Muscle of leg (tissue), 3 donors: ENCODE measurements at regions not wholly inside any gene's neighbourhood (a gene's known extent, or its start where the extent isn't known, plus 50 kb on each side); places are given as distances from the start of the nearest gene placed in this dataset.
"Not testable (repeated sequence)": the region's sequence is repeated elsewhere in the genome, so short reads cannot be mapped to it uniquely, and the experiment has no call there.

Experiments
- DNase-seq: peaks from one replicate; pipeline ENCODE4 v3.0.0; 2013
- H3K27ac ChIP-seq: one replicate; pipeline ENCODE4 v1.5.1; 2013; ENCODE audit warnings: mild to moderate bottlenecking, low read length, control low read depth
- H3K27me3 ChIP-seq: one replicate; pipeline ENCODE4 v1.6.1; 2013; ENCODE audit warnings: low read length; ENCODE audit not compliant: control insufficient read depth, insufficient read depth
- H3K36me3 ChIP-seq: one replicate; pipeline ENCODE4 v1.6.1; 2013; ENCODE audit warnings: low read length; ENCODE audit not compliant: control insufficient read depth, insufficient read depth
- H3K4me1 ChIP-seq: one replicate; pipeline ENCODE4 v1.6.1; 2013; ENCODE audit warnings: low read length; ENCODE audit not compliant: control insufficient read depth, insufficient read depth
- H3K4me3 ChIP-seq: one replicate; pipeline ENCODE4 v1.5.1; 2013; ENCODE audit warnings: low read length, control low read depth
- H3K9me3 ChIP-seq: replicated peaks from 2 replicates; pipeline ENCODE4 v1.6.1; 2013; ENCODE audit warnings: low read depth, low read length; ENCODE audit not compliant: control insufficient read depth
- WGBS: methylation state at CpG from one replicate; pipeline ENCODE4 v1.1.5; 2013; ENCODE audit warnings: missing lambda C conversion rate; ENCODE audit not compliant: insufficient coverage; 5-methylcytosine and 5-hydroxymethylcytosine counted together

DNA sequence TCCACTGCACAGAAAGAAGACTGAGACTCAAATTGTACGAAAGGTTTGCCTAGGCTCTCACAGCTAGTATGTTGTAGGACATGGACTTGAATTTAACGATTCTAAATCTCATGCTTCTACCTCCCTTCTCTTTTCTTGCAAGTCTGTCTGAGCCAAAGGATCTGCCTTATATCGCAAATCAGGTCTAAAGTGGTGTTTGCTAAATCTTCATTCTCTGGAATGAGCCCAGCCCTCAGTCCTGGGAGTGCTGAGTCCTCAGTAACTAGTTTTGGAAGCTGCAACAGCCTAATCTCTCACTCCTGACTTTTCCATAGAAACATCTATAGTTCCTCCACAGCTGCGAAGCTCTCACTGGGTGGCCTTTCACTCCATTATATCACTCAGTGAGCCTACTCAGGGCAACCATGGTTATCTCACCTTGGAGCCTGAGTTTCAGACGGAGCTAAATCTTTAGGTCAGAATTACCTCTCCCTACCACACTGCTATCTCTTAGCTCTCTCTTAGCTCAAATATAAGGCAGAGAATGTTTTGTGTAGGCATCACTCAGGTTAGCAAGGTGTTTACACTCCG is 575.5 kb upstream of the C16orf82 start:
- WGBS, result 65% methylated on average over 3 of the region's 6 CpGs
- peak; percentile 45 for DNase-seq
- H3K9me3 ChIP-seq, result no peaks in the 10 kb centered on the region
- no peaks in the 10 kb centered on the region for H3K36me3 ChIP-seq
- H3K27ac ChIP-seq, result no peak overlapping the region
- no peak overlapping the region for H3K4me3 ChIP-seq
- peaks cover 3% of the 10 kb centered on the region for H3K4me1 ChIP-seq
- H3K27me3 ChIP-seq, result no peaks in the 10 kb centered on the region

- DNase-seq, result no peak
- H3K4me1 ChIP-seq, result peaks cover 3% of the 10 kb centered on the region
- no peaks in the 10 kb centered on the region for H3K9me3 ChIP-seq
- no peaks in the 10 kb centered on the region for H3K27me3 ChIP-seq
- no peaks in the 10 kb centered on the region for H3K36me3 ChIP-seq
- H3K4me3 ChIP-seq, result no peak overlapping the region
- no peak overlapping the region for H3K27ac ChIP-seq
- 84% methylated on average over 3 of the region's 6 CpGs for WGBS
Observed at GRCh38 chr16:26491962-26492361, 574.8 kb upstream of the C16orf82 start.

DNA sequence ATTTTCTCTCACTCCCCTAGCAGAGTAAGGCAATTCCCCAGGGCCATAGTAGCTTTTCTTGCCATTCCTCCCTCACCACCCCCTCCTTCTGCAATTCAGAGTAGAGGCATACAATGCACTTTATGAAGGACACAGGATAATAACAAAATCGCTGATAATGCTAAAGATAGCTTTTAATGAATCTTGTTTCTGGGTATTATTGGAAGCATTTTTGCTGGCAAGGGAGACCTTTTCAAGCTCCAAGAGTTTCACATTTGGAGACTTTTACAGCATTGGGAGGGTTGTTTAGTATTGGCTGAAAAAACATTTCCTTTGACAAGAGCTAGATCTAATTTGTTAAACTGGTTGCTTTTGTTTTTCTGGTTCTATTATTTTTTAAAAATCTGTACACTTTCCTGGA is 573.0 kb upstream of the C16orf82 start:
- H3K27me3 ChIP-seq, result no peaks in the 10 kb centered on the region

DNA sequence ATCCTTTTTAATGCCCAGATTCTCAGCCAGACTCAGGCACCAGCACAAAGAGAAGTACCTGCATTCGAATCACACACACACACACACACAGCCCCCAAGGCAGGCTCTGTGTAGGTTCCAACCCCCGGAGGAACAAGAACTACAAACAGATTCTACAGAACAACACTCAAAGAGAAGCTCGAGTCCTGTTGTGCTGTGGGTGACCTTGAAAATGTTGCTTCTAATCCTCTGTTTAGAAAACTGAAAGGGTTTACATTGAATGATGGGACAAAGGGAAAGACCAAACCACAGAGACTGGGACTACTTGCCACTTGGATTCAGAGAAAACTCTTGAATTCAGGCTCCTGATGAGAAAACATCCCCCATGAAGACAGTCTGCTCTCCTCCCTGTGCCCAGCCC is 568.8 kb upstream of the C16orf82 start:
- Histone ChIP-seq H3K27ac (no peak overlapping the region), H3K4me3 (no peak overlapping the region), H3K4me1 (peaks cover 3% of the 10 kb centered on the region), H3K9me3 (no peaks in the 10 kb centered on the region), H3K27me3 (no peaks in the 10 kb centered on the region), H3K36me3 (no peaks in the 10 kb centered on the region)
- no CpG with 5 or more reads among the region's 3 CpGs for WGBS
- no peak for DNase-seq

More for the DNA sequence above, 573.0 kb upstream of the C16orf82 start:
- H3K36me3 ChIP-seq, result no peaks in the 10 kb centered on the region
- no peak overlapping the region for H3K27ac ChIP-seq
- DNase-seq, result peak; percentile 55
- no CpG with 5 or more reads among the region's 1 CpG for WGBS
- H3K9me3 ChIP-seq, result no peaks in the 10 kb centered on the region
- H3K4me1 ChIP-seq, result peaks cover 3% of the 10 kb centered on the region
- H3K4me3 ChIP-seq, result no peak overlapping the region

DNA sequence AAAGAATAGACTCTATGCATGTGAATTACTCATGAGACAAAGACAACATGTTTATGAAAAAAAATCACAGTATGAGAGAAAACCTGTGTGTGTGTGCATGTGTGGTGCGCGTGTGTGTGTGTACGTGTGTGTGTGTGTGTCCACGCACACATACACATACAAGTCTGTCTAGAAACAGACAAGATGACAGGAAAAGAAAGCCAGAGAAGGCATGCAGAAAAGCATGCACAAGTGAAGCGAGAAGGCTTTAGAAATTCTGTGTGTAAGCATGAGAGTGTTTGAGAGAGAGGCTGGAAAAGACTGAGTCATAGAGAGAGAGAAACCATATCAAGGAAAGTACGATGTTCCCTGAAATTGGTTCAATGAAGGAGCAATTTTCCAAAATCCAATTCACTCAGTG is 566.4 kb upstream of the C16orf82 start:
- no peaks in the 10 kb centered on the region for H3K4me1 ChIP-seq
- no peaks in the 10 kb centered on the region for H3K9me3 ChIP-seq
- H3K27ac ChIP-seq, result no peak overlapping the region
- H3K4me3 ChIP-seq, result no peak overlapping the region
- 40% methylated on average over 1 of the region's 6 CpGs for WGBS
- H3K27me3 ChIP-seq, result no peaks in the 10 kb centered on the region
- no peak for DNase-seq
- H3K36me3 ChIP-seq, result no peaks in the 10 kb centered on the region

- no peak overlapping the region for H3K4me3 ChIP-seq
- no peaks in the 10 kb centered on the region for H3K36me3 ChIP-seq
- no peaks in the 10 kb centered on the region for H3K4me1 ChIP-seq
- no peaks in the 10 kb centered on the region for H3K9me3 ChIP-seq
- H3K27me3 ChIP-seq, result no peaks in the 10 kb centered on the region
- no peak for DNase-seq
- no peak overlapping the region for H3K27ac ChIP-seq
Observed at GRCh38 chr16:26505496-26505895, 561.2 kb upstream of the C16orf82 start.

DNA sequence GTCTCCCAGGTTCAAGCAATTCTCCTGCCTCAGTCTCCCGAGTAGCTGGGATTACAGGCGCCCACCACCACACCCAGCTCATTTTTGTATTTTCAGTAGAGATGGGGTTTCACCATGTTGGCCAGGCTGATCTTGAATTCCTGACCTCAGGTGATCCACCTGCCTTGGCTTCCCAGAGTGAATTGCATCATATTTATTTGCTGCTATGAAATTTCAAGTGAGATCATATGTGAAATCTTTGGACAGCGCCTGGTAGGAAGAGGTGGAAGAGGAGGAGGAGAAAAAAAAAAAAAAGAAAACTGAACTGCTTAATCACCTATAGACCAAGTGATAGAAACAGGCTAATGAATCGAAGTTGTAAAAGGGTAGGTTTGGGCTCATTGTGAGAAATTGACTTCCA is 557.8 kb upstream of the C16orf82 start:
- no CpG with 5 or more reads among the region's 4 CpGs for WGBS
- not testable (repeated sequence) for H3K4me3 ChIP-seq, H3K4me1 ChIP-seq, H3K9me3 ChIP-seq, H3K27ac ChIP-seq, DNase-seq, H3K36me3 ChIP-seq, H3K27me3 ChIP-seq

- H3K4me1 ChIP-seq, result no peaks in the 10 kb centered on the region
- H3K4me3 ChIP-seq, result no peak overlapping the region
- H3K27me3 ChIP-seq, result no peaks in the 10 kb centered on the region
- DNase-seq, result no peak
- H3K36me3 ChIP-seq, result no peaks in the 10 kb centered on the region
- no peak overlapping the region for H3K27ac ChIP-seq
- 82% methylated on average over 1 of the region's 1 CpG for WGBS
- no peaks in the 10 kb centered on the region for H3K9me3 ChIP-seq
Observed at GRCh38 chr16:26510924-26511323, 555.8 kb upstream of the C16orf82 start.

DNA sequence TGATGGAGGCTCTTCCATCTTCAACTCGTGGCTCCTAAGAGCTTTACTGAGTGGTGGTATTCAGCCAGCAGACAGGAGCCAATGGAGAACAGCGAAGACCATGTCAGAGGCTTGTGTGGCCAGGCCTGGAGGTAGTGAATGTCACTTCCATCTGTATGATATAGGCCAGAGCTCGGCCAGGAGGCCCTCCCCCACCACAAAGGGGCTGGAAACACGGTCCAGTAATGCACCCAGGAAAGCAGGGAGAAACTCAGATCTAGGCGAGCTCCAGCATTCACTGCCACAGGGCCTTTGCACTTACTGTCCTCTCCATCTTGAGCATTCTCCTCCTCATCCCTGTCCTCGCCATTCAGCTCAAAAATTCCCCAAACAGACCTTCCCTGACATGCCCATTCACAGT is 555.3 kb upstream of the C16orf82 start:
- H3K36me3 ChIP-seq, result no peaks in the 10 kb centered on the region
- H3K4me3 ChIP-seq, result no peak overlapping the region
- no peak overlapping the region for H3K27ac ChIP-seq
- no peaks in the 10 kb centered on the region for H3K9me3 ChIP-seq
- WGBS, result 61% methylated on average over 6 of the region's 6 CpGs
- no peaks in the 10 kb centered on the region for H3K4me1 ChIP-seq
- no peak for DNase-seq
- H3K27me3 ChIP-seq, result no peaks in the 10 kb centered on the region

DNA sequence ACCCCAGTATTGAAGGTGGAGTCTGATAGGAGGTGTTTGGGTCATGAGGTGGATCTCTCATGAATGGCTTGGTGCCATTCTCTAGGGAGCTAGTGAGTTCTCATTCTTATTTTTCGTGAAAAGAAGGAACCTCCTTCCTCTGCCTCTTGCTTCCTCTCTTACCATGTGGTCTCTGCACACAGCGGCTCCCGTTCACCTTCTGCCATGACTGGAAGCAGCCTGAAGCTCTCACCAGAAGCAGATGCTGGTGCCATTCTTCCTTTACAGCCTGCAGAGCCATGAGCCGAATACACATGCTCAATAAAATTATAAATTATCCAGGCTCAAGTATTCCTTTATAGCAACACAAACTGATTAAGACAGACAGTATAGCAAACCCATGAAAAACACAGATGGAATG is 545.1 kb upstream of the C16orf82 start:
- no peak overlapping the region for H3K27ac ChIP-seq
- H3K4me1 ChIP-seq, result no peaks in the 10 kb centered on the region
- no peaks in the 10 kb centered on the region for H3K9me3 ChIP-seq
- no peaks in the 10 kb centered on the region for H3K27me3 ChIP-seq
- 88% methylated on average over 2 of the region's 4 CpGs for WGBS
- DNase-seq, result no peak
- no peaks in the 10 kb centered on the region for H3K36me3 ChIP-seq
- H3K4me3 ChIP-seq, result no peak overlapping the region

- peak; percentile 69 for DNase-seq
- Histone ChIP-seq H3K4me1 (no peaks in the 10 kb centered on the region), H3K27ac (no peak overlapping the region), H3K9me3 (no peaks in the 10 kb centered on the region), H3K36me3 (no peaks in the 10 kb centered on the region), H3K4me3 (no peak overlapping the region), H3K27me3 (no peaks in the 10 kb centered on the region)
- WGBS, result 5% methylated on average over 2 of the region's 6 CpGs
Observed at GRCh38 chr16:26524281-26524680, 542.4 kb upstream of the C16orf82 start.
